MM.1S (cell line): ENCODE measurements at regions not wholly inside any gene's neighbourhood (a gene's known extent, or its start where the extent isn't known, plus 50 kb on each side); places are given as distances from the start of the nearest gene placed in this dataset.

ENCODE experiments used
- CTCF ChIP-seq: fragments of 300-600 bp; sonication (generic); IDR thresholded peaks from 2 replicates; pipeline ENCODE4 v1.5.1; 2016; ENCODE audit warnings: antibody characterized with exemption, low read length, mixed read lengths
- EZH2 ChIP-seq: fragments of 300-600 bp; sonication (generic); optimal IDR thresholded peaks from 2 replicates; pipeline ENCODE3; 2017; ENCODE audit warnings: low read depth, mild to moderate bottlenecking, antibody characterized with exemption, low read length, mixed read lengths

- TF ChIP-seq CTCF (no peak), EZH2 (no peak)
These were observed 153.7 kb upstream of the KCTD1 start for GRCh38 chr18:26702086-26702485.
